Keratinocyte (primary cell): ENCODE measurements at regions not wholly inside any gene's neighbourhood (a gene's known extent, or its start where the extent isn't known, plus 50 kb on each side); places are given as distances from the start of the nearest gene placed in this dataset.
"Not testable (repeated sequence)": the region's sequence is repeated elsewhere in the genome, so short reads cannot be mapped to it uniquely, and the experiment has no call there.

Experiments
- DNase-seq: peaks from one replicate; pipeline ENCODE4 v3.0.0-alpha.2; 2011; ENCODE audit warnings: low read depth, missing footprints, low spot score
- FAIRE-seq: peaks from 2 replicates; lab custom pipeline; 2011; peaks lifted over from hg19 to GRCh38; lab: Jason Lieb, UNC
- H2AFZ ChIP-seq: 2 replicates; pipeline ENCODE4 v1.6.0; 2012; ENCODE audit warnings: low read length, control low read depth, inconsistent platforms; ENCODE audit not compliant: control insufficient read depth
- H3K27ac ChIP-seq: 2 replicates; pipeline ENCODE4 v1.5.1; 2011; ENCODE audit warnings: low read length; ENCODE audit not compliant: control insufficient read depth, insufficient read depth
- H3K27me3 ChIP-seq: 3 replicates; pipeline ENCODE4 v1.6.0; 2011; ENCODE audit warnings: low read length; ENCODE audit not compliant: control insufficient read depth, insufficient read depth; ENCODE audit errors: extremely low read depth
- H3K36me3 ChIP-seq, 2 experiments: 2 replicates in 1 of 2; 3 replicates in 1 of 2; pipeline ENCODE4 v1.5.1; 2011; ENCODE audit warnings: low read length in 2 of 2, mild to moderate bottlenecking in 1 of 2; ENCODE audit not compliant: control insufficient read depth in 2 of 2, insufficient read depth in 2 of 2; ENCODE audit errors: extremely low read depth in 1 of 2
- H3K4me1 ChIP-seq: 3 replicates; pipeline ENCODE4 v1.5.1; 2011; ENCODE audit warnings: low read length; ENCODE audit not compliant: control insufficient read depth, insufficient read depth; ENCODE audit errors: extremely low read depth
- H3K4me2 ChIP-seq: 3 replicates; pipeline ENCODE4 v1.6.0; 2011; ENCODE audit warnings: low read depth, low read length; ENCODE audit not compliant: control insufficient read depth, insufficient read depth; ENCODE audit errors: extremely low read depth
- H3K4me3 ChIP-seq, 3 experiments: fragments of 200-600 bp in 1 of 3; sonication (generic) in 1 of 3; 2 replicates in 2 of 3; 3 replicates in 1 of 3; pipeline ENCODE4 v1.5.1; 2011 to 2016; ENCODE audit warnings: low read length in 3 of 3, mild to moderate bottlenecking in 3 of 3, control low read depth in 2 of 3, inconsistent platforms in 1 of 3, low read depth in 1 of 3, mixed read lengths in 1 of 3, mixed run types in 1 of 3, moderate library complexity in 1 of 3; ENCODE audit not compliant: control insufficient read depth in 2 of 3, insufficient read depth in 2 of 3; ENCODE audit errors: extremely low read depth in 1 of 3
- H3K79me2 ChIP-seq: 2 replicates; pipeline ENCODE4 v1.6.0; 2012; ENCODE audit warnings: low read length; ENCODE audit not compliant: control insufficient read depth, insufficient read depth
- H3K9ac ChIP-seq: 3 replicates; pipeline ENCODE4 v1.6.0; 2011; ENCODE audit warnings: low read length; ENCODE audit not compliant: control insufficient read depth, insufficient read depth; ENCODE audit errors: extremely low read depth
- H3K9me1 ChIP-seq: 3 replicates; pipeline ENCODE4 v1.6.0; 2011; ENCODE audit warnings: low read length; ENCODE audit not compliant: control insufficient read depth, insufficient read depth; ENCODE audit errors: extremely low read depth
- H3K9me3 ChIP-seq: 2 replicates; pipeline ENCODE4 v1.5.1; 2012; ENCODE audit warnings: low read depth, low read length; ENCODE audit not compliant: control insufficient read depth
- H4K20me1 ChIP-seq: 3 replicates; pipeline ENCODE4 v1.6.0; 2011; ENCODE audit warnings: low read length; ENCODE audit not compliant: control insufficient read depth, insufficient read depth; ENCODE audit errors: extremely low read depth
- dilution Hi-C: fragments of 300-500 bp; cut with MboI; formaldehyde crosslinking; loops from one replicate; pipeline ENCODE4 v1.7.0; 2020; ENCODE audit warnings: low sequenced_read_pairs; ENCODE audit not compliant: extremely low pct_ligation_motif_present

DNA sequence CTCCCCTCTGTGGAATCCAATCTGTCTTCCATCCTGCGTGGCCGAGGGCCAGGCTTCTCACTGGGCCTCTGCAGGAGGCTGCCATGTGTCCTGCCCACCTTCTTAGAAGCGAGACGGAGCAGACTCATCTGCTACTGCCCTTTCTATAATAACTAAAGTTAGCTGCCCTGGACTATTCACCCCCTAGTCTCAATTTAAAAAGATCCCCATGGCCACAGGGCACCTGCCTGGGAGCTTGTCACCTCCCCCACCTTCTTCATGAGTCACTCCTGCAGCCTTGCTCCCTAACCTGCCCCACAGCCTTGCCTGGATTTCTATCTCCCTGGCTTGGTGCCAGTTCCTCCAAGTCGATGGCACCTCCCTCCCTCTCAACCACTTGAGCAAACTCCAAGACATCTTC, 52.7 kb upstream of the IQSEC3 start:
- dilution Hi-C loops, H3K27me3 ChIP-seq, H3K9me3 ChIP-seq, H3K4me3 ChIP-seq, H4K20me1 ChIP-seq, H2AFZ ChIP-seq, H3K9me1 ChIP-seq, FAIRE-seq, H3K4me1 ChIP-seq, H3K27ac ChIP-seq, H3K4me2 ChIP-seq, H3K79me2 ChIP-seq, H3K9ac ChIP-seq, H3K36me3 ChIP-seq: not testable (repeated sequence)
- peak; percentile 59 for DNase-seq

DNA sequence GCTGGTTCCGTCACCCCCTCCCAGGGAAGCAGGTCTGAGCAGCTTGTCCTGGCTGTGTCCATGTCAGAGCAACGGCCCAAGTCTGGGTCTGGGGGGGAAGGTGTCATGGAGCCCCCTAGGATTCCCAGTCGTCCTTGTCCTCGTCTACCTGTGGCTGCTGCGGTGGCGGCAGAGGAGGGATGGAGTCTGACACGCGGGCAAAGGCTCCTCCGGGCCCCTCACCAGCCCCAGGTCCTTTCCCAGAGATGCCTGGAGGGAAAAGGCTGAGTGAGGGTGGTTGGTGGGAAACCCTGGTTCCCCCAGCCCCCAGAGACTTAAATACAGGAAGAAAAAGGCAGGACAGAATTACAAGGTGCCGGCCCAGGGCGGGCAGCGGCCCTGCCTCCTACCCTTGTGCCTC, 51.9 kb upstream of the IQSEC3 start:
- H3K4me1 ChIP-seq, H3K36me3 ChIP-seq, H3K79me2 ChIP-seq, H3K4me2 ChIP-seq, H3K9me1 ChIP-seq, H3K27ac ChIP-seq, H3K9ac ChIP-seq, DNase-seq, FAIRE-seq, H3K9me3 ChIP-seq, dilution Hi-C loops, H4K20me1 ChIP-seq, H3K4me3 ChIP-seq, H2AFZ ChIP-seq, H3K27me3 ChIP-seq: not testable (repeated sequence)

DNA sequence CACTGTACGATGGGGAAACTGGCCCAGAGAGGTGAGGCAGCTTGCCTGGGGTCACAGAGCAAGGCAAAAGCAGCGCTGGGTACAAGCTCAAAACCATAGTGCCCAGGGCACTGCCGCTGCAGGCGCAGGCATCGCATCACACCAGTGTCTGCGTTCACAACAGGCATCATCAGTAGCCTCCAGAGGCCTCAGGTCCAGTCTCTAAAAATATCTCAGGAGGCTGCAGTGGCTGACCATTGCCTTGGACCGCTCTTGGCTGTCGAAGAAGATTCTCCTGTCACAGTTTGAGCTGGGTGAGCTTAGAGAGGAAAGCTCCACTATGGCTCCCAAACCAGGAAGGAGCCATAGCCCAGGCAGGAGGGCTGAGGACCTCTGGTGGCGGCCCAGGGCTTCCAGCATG, 51.2 kb upstream of the IQSEC3 start:
- H3K79me2 ChIP-seq, H3K27ac ChIP-seq, DNase-seq, H3K27me3 ChIP-seq, H3K4me1 ChIP-seq, H2AFZ ChIP-seq, H4K20me1 ChIP-seq, H3K4me3 ChIP-seq, FAIRE-seq, H3K4me2 ChIP-seq, H3K9ac ChIP-seq, H3K9me1 ChIP-seq, H3K36me3 ChIP-seq, H3K9me3 ChIP-seq, dilution Hi-C loops: not testable (repeated sequence)

DNA sequence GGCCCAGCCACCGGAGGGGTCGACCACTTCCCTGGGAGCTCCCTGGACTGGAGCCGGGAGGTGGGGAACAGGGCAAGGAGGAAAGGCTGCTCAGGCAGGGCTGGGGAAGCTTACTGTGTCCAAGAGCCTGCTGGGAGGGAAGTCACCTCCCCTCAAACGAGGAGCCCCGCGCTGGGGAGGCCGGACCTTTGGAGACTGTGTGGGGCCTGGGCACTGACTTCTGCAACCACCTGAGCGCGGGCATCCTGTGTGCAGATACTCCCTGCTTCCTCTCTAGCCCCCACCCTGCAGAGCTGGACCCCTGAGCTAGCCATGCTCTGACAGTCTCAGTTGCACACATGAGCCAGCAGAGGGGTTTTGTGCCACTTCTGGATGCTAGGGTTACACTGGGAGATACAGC, 50.5 kb upstream of the IQSEC3 start:
- H3K4me1 ChIP-seq, H3K27ac ChIP-seq, H3K4me3 ChIP-seq, H3K9me3 ChIP-seq, H3K79me2 ChIP-seq, H4K20me1 ChIP-seq, dilution Hi-C loops, H3K4me2 ChIP-seq, H2AFZ ChIP-seq, FAIRE-seq, H3K36me3 ChIP-seq, DNase-seq, H3K9ac ChIP-seq, H3K9me1 ChIP-seq, H3K27me3 ChIP-seq: not testable (repeated sequence)

DNA sequence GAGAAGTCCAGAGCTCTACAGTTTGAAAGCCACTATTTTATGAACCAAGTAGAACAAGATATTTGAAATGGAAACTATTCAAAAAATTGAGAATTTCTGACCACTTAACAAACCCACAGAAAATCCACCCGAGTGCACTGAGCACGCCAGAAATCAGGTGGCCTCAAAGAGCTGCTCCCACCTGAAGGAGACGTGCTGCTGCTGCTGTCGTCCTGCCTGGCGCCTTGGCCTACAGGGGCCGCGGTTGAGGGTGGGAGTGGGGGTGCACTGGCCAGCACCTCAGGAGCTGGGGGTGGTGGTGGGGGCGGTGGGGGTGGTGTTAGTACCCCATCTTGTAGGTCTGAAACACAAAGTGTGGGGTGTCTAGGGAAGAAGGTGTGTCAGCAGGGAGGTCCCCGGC, 50.0 kb upstream of the IQSEC3 start:
- H3K27me3 ChIP-seq, H3K27ac ChIP-seq, DNase-seq, H3K9me1 ChIP-seq, H3K4me2 ChIP-seq, H3K79me2 ChIP-seq, H4K20me1 ChIP-seq, H3K9ac ChIP-seq, dilution Hi-C loops, H2AFZ ChIP-seq, H3K9me3 ChIP-seq, FAIRE-seq, H3K4me1 ChIP-seq, H3K4me3 ChIP-seq: not testable (repeated sequence)
- H3K36me3 ChIP-seq: peaks cover 3 to 11% of the 10 kb centered on the region in 2 experiments
